Activated CD8-positive, alpha-beta memory T cell treated with anti-CD3 and anti-CD28 coated beads, Interleukin-2, amount 50 U/mL, for 4 hours (primary cell): ENCODE measurements at regions not wholly inside any gene's neighbourhood (a gene's known extent, or its start where the extent isn't known, plus 50 kb on each side); places are given as distances from the start of the nearest gene placed in this dataset.

Source experiments
- DNase-seq: peaks from one replicate; pipeline ENCODE4 v3.0.0-alpha.2; 2020

DNA sequence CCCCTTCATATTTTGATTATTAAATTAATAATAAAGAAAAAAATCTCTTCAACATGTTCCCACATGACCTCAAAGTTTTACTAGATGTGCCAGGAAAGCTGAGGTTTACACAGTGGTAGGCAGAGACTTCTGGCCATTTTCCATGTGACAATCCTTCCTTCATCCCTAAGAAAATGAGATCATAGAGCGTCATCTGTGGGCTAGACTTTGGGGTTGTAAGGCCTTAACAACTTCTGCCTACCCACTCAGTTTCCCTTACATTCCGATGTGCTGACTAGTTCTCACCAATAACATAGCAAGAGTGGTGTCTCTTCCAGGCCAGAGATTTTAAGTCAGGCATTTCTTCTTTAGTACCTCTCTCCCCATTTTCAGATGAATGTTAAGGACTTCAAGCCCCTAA, 171.1 kb upstream of the PHF14 start:
- DNase-seq: no peak

- DNase-seq: no peak
These were observed 170.0 kb upstream of the PHF14 start for GRCh38 chr7:10803720-10804119.

- DNase-seq: no peak
These were observed 168.9 kb upstream of the PHF14 start for GRCh38 chr7:10804770-10805169.

GRCh38 chr7:10815546-10815945, 158.1 kb upstream of the PHF14 start:
- DNase-seq: no peak

- no peak for DNase-seq
These were observed 152.5 kb upstream of the PHF14 start for GRCh38 chr7:10821156-10821555.

GRCh38 chr7:10824154-10824553, 149.5 kb upstream of the PHF14 start:
- no peak for DNase-seq

DNA sequence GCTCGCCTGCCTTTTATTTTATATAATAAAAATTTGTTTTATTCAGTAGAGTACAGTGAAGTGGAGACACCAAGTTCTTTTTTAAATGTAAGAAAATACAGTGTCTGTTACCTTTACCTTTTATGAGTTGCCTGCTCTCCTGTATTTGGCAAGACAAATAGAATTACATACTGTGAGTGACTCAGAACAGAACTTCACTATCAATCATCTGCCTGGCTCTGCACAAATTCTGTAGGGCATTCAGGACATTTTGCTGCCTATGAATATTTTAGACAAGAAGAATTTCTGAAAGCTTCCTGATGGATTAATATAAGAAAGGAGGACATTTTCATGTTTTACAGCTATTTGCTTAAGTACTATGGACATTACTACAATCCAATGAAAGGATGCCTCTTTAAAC, 135.4 kb upstream of the PHF14 start:
- DNase-seq: no peak

DNA sequence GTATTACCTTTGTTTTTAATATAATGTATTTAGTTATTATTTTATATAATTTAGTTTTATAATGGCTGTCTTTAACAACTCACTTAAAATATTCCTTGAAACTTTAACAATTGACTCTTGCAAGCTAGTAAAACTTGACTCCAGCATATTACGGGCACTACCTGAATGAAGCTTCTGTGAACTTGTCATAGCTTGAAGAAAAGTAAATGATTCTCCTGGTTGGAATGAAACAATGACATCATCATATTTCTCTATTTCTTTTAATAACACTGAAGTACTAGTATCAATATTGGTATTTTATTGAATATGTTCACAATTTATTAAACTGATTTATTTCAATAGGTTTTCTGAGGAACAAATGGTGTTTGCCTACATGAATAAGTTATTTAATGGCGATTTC, 128.4 kb upstream of the PHF14 start:
- DNase-seq: no peak

- DNase-seq: no peak
These were observed 118.1 kb upstream of the PHF14 start for GRCh38 chr7:10855583-10855982.

DNA sequence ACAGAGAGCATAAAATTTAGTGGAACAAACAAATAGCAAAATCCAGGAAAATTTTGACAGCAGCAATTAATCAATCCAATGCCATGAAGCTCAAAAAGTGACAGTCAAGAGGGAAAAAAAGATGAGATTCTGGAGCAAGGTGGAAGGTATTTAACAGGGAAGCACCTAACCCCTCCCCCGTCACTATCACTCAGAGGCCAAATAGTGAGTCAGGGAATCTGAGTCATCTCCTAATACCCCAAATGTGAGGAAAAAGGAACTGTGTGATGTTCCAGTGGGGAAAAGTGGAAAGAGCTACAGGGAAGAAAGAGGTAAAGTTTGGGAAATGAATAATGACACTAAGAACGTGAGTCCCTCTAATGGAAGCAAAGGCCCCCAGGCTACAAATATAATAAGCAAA, 113.2 kb upstream of the PHF14 start:
- no peak for DNase-seq

- no peak for DNase-seq
These were observed 110.2 kb upstream of the PHF14 start for GRCh38 chr7:10863476-10863875.

DNA sequence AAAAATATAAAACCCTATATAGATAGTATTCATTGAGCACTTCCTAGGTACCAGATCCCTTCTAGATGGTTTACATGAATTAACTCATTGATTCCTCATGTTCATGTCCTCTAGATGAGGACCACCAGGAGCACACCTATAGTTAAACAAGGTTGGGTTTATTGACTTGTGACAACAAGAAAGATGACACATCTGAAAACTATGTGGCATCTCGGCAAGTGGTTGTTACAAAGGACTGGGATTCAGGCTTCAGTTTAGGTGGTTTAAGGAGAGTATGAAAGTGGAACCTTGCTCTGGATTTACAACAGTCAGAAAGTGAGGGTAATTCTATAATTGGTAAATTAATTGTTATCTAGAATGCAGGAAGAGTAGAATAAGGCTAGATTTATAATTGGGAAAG, 99.0 kb upstream of the PHF14 start:
- no peak for DNase-seq

DNA sequence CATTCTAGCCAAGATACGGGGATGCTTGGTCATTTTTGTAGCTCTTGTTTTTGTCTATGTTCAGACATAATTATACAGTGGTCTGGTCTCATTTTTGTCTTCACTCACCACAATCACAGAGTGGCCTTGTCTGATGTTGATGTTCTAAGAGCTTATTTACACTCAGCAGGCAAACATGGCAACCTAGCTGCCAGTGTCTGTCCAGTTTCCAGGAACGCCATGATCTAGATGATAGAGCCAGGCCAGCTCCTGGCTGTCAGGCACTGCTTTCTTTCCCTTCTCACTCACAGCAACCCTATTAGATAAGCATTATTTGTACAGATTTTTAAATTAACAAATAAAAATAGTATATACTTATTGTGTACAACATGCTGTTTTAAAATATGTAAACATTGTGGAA, 98.6 kb upstream of the PHF14 start:
- no peak for DNase-seq

GRCh38 chr7:10888861-10889260, 84.8 kb upstream of the PHF14 start:
- no peak for DNase-seq

- peak; percentile 27 for DNase-seq
These were observed 84.3 kb upstream of the PHF14 start for GRCh38 chr7:10889266-10889898.

DNA sequence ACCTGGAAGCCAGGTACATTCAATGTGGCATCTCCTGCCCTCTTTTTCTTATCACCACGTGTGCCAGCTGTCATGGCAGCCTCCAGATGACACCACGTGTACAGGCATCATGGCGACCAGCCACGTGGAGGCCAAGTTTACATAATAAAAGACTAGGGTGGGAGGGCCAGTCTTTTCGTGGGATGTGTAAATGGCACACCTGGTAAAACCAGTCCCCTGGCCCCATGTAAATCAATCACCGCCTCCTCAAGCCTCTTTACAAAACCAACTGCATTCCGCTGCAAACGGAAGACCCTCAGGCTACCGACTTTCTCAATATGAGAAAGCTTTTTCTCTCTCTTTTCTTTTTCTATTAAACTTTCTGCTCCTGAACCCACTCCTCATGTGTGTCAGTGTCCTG, 65.1 kb upstream of the PHF14 start:
- DNase-seq: no peak

DNA sequence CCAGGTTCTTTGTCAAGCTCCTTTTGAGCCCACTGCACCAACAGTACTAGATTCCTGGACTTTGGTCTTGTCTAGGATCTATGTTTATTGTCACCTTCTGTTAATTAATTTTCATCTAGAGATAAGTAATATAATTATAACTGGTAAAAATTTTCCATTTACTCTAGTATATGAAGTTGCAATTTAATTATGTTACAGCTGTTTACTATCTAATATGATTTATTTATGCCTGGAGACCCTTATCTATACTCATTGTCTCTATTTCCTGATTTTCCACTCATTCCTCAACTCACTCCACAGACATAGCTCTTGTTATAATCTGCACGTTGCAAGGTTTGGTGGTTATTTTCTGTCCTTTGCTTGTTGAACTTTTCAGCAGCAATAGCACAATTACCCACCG, 63.2 kb upstream of the PHF14 start:
- DNase-seq: no peak

- no peak for DNase-seq
These were observed 61.6 kb upstream of the PHF14 start for GRCh38 chr7:10912077-10912476.

- DNase-seq: no peak
These were observed 60.2 kb upstream of the PHF14 start for GRCh38 chr7:10913457-10913856.

DNA sequence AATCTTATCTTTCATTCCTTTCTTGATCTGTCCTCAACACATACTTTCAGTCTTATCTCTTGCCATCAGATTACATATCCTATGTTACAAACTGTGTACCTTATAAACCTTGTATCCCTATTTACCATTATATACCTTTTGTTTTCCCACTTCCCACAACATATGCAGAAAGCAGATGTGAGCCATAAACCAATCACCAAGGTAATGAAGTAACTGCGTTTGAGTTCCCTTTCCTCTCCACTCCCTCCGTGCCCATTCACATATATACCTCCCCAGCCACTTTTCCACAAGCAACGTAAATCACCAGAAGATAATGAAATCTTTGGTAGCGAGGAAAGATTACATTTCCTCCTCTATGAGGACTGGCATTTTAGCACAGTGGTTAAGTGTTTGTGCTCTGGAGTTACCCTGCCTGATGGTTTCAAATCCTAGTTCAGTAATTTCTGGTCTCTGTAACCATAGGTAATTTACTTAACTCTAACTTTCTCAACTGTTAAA, 55.5 kb upstream of the PHF14 start:
- no peak for DNase-seq

GRCh38 chr7:10919923-10920322, 53.7 kb upstream of the PHF14 start:
- DNase-seq: no peak
